HG02870 (cell line): ENCODE measurements at regions not wholly inside any gene's neighbourhood (a gene's known extent, or its start where the extent isn't known, plus 50 kb on each side); places are given as distances from the start of the nearest gene placed in this dataset.
"Not testable (repeated sequence)": the region's sequence is repeated elsewhere in the genome, so short reads cannot be mapped to it uniquely, and the experiment has no call there.

Experiments
- ATAC-seq: cut with Tn5 transposase; IDR thresholded peaks from one replicate; pipeline ENCODE4 v1.9.1; 2021; ENCODE audit warnings: mild to moderate bottlenecking, moderate library complexity; ENCODE audit not compliant: unreplicated experiment

DNA sequence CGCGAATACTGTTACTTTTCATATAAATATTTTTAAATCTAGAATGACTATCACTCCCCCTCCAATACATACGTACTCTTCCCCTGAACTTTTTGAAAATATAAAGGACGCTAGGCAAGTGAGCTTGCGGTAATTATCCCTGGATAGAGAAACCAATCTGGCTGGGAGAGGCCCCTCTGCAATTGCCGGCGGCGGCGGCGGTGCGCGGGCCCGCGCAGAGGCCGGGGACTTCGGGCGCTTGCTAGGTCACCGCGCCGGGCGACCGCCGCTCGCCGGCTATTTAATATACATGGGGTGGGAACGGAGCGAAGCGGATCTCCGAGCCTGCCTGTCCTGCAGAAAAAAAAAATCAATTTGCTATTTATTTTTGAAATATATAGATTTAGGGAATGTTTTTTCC lies 416.3 kb upstream of the ESRRG start:
- ATAC-seq: no peak

DNA sequence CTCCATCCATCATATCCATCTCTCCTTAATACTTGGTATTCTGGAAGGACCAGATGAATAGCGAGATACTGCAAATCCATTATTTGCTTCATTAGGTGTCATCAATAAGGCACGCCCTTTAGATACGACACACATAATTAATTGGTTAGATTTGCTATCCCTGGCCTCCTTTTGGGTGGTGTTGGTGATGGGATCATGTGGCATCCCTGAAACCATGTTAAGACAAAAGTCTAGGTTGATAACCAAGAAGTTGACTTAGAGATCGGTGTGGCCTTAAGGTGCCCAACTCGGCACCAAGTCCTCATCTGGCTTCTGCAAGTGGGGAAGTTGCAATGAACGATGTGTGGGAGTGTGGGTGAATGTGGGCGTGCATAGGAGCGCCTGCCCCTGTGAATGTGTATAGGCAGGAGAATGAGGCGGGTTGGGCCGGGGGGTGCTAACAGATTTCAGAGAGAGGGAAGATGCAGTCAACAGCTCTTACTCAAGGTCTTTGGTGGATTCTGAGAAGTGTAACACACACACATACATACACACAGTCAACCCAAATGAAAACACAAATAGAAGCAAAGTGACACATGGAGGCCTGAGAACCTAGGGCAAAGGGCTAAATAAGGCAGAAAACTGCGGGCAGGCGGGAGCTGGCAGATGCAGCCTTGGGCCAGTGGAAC lies 415.7 kb upstream of the ESRRG start:
- no peak for ATAC-seq

DNA sequence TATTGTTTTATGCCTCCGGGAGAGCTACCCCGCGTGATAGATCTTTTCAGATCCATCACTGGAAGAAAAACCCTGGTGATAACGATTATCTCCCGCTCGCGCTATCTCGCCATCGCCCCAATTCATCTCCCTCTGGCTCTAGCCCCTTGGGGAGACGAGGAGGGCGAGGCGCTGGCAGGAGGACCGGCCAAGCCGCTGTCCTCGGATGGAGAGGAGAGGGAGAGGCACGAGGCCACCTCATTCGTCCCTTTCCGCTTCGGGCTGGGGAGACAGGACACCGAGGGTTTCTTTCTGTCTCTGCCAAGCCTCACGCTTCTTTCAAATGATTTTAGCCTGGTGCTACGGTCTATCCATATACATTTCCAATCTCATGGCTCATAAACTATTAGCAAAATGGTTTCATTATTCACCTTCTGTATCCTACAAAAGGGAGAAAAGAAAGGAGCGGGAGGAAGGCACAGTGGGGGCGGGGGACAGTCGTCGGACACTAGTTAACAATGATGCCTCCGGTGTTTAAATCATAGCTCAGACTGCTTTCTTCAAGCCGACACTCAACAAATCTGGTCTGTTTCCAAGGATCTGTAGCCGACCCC lies 415.0 kb upstream of the ESRRG start:
- ATAC-seq: no peak

DNA sequence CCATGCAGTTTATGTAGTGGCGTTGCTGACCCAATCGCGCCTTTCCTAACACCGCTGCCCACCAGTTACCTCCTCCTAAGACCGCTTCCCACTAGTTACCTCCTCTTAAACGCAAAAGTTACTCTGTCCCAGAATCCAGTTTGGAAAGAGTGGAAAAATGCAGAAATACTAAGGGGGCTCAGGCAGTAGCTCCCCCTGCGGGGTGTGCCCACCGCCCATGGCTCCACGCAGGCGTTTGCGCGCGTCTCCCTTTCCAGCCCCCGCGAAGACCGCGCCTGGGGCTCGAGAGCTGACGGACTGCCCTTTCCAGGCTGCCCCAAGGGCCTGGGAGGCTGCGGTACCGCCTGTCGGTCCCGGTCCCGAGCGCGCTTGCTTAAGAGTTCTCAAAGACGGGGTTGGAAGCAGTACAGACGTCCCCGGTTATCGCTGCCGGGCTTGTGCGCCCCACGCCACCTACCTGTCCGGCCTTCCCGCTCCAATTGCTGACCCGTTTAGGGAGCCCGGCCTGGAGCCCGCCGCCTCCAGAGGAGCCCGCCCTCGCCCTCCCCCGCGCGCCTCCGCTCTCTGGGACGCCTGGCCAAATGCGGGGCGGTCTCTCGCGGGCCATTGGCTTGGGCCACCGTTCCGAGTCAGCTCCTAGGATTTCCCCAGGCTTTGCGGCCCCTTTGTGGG lies 414.1 kb upstream of the ESRRG start:
- no peak for ATAC-seq

DNA sequence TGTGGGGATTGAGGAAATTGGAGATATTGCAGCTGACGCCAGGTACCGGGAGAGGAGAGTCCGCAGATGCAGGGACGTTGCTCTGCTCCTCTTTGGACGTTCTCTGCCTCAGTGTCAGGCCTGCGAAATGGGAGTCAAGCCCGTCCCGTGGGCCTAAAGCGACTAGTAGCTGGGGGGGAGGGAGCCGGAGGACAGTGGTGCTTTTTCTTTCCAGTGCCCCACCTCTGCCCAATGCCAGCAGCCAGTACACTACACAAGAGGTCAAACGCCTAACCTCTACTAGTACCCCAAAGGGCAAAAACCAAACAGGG lies 413.6 kb upstream of the ESRRG start:
- ATAC-seq: no peak

DNA sequence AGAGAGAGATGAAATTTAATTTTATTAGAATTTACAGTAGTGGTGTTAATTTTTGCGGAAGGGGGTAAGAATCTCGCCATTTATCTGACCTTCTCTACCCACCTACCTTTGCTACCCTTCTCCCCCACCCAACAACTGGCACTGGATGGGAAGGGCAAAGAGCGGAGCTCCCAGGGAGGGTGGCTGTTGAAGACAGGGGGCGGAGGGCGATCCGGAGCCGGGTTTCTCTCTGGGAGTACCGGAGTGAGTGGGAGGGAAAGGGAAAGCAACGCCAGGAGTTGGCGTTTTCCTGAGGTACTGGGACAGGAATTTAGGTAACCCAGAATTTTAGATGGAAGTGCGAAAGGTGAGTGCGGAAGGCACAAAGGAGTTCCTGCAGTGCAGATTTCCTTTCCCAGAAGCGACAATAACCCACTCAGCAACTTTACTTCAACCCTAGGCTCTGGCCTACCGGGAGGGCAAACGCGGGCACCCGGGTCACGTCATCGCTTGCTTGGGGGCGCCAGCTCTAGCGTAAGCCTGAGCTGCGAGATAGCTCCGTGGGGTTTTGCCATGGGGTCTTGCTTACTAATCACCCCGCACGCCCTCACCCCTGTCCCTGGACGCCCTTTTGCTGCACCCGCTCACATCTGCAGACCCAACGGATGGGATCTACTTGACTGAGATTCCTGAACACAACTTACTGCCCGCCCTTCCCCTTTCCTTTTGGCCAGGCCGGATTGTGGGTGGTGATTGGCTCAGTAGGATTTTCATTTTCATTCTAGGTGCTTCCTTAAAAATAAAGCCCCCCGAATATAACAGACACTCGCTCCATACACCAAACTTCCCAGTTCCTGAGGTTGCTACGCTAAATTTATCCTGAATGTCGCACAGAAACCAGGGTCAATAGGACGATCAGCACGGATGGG lies 413.0 kb upstream of the ESRRG start:
- no peak for ATAC-seq

DNA sequence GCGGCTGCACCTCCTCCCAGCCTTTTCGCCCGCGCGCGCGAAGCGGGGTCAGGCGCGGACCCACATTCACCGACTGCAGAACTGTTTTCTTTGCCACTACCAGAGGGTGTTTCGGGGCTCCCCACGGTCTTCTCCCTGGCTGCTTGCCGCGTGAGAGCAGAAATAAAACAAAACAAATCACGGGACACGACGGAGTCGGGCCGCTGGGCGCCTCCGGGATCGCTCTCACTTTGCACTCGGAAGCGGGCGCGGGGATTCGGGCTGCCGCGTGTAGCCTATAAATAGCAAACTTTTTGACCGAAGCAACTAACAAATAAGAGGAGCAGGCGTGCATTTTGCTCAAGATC lies 412.3 kb upstream of the ESRRG start:
- ATAC-seq: no peak

DNA sequence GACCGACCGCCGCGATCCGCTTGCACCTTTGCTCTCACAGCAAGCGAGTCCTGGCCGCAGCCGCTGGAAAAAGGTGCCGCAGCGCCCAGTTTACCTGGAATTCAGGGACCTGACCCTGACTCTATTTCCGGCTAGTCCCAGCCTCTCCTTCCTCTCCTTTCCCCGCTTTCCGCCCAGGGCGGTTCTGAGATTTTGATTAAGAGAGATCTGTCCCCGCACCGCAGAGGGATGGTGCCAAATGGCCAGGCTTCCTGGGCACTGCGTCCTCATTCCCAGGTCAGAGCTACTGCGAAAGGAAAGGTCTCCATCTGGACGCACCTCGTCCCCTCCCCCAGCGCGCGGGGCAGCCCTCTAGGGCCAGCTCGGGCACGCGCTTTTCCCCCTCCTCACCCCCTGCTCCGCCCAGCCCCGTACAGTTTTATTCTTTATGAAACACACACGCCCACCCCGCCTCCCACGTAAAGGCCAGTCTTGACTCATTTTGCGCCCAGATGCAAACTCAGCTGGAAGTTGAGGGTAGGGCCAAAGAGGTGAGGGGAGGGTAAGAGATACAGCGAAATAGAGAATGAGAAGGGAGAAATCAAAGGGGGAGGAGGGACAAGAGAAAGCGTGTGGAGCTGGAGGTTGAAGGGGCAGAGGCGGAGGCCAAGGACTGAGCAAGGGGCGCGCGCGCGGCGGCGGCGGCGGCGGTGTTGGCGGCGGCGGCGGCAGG lies 411.8 kb upstream of the ESRRG start:
- ATAC-seq: peak; percentile 55

DNA sequence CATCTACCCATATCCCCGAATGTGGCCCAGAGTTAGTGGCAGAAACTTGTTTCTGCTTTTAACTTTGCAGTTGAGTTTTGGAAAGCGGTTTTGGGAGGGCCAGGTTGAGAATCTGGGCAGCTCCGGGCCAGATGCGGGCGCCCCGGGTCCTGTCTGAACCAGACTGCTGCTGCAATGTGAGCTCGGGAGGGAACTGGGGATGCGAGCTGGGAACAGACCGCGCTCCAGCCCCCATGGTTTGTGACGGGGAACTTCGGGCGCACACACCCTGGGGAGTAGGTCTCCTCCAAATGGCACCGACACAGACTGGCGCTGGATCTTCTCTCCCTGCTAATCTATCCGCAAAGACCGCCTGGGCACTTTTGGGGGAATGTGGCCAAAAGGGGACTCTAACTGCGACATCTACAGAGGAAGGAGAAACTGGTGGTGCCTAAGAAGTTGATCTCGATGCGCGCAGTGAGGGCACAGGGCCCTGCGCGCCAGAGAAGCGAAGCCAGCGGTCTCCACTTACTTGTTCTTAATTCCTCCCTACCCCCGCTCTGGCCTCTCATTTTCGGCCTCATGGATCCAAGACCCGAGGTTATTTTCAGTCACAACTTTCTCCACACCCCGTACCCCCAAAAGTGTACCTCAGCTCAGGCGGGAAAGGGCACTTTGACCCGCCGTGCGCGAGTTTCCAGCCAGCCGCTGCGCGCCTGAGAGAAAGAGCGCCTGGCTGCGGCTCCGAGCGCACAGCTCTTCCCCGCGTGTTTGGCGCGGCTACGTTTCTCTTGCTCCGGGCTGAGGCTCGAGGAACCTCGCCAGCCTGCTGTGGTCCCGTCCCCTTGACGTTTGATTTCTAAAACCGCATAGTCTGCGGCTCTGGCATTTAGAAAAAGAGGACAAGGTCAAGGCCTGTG lies 411.0 kb upstream of the ESRRG start:
- no peak for ATAC-seq

DNA sequence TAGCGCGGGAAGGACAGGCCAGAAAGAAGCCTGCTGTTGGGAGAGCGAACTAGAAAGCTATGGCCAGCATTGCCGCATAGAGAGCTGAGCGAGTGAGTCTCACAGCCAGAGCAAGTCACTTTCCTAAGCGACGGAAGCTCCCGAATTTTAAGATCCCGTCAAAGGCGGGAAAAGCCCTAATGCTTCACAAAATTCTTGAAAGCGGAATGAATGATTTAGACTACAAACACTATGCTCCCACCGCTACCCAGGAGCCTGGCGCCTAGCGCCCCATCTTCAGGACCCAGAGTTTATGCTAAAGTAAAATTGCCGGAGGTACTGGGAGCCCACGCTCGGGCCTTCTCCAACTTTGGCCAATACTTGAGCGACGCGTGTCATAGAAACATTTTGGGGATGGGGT lies 409.9 kb upstream of the ESRRG start:
- no peak for ATAC-seq

DNA sequence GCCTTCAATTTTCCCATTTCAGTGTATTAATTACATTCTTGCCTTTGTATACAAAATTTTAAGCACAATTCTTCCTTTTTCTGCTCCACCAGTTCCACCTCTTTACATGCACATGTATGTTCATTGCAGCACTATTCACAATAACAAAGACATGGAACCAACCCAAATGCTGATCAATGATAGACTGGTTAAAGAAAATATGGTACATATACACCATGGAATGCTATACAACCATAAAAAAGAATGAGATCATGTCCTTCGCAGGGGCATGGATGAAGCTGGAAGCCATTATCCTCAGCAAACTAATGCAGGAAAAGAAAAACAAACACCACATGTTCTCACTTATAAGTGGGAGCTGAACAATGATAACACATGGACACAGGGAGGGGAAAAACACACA lies 400.1 kb upstream of the ESRRG start:
- ATAC-seq: not testable (repeated sequence)

DNA sequence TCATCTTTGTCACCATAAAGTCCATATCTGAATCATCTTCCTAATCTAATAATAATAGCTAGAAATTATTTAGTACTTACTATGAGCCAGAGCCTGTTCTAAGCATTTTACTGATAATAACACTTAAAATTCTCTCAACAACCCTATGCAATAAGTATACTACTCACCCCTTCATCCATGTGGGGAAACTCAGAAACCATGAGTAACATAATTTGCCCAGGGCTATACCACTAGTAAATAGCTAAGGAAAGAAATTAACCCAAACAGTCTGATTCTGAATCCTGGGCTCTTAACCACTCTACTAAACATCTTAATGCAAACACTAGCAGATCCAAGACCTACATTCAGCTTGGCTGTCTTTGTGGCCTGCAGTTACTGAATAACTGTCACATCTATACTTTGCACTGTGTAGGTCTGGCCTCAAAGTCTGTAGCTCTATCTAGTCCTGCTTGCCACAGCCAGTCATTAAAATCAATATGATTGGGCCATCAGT lies 394.8 kb upstream of the ESRRG start:
- ATAC-seq: no peak

DNA sequence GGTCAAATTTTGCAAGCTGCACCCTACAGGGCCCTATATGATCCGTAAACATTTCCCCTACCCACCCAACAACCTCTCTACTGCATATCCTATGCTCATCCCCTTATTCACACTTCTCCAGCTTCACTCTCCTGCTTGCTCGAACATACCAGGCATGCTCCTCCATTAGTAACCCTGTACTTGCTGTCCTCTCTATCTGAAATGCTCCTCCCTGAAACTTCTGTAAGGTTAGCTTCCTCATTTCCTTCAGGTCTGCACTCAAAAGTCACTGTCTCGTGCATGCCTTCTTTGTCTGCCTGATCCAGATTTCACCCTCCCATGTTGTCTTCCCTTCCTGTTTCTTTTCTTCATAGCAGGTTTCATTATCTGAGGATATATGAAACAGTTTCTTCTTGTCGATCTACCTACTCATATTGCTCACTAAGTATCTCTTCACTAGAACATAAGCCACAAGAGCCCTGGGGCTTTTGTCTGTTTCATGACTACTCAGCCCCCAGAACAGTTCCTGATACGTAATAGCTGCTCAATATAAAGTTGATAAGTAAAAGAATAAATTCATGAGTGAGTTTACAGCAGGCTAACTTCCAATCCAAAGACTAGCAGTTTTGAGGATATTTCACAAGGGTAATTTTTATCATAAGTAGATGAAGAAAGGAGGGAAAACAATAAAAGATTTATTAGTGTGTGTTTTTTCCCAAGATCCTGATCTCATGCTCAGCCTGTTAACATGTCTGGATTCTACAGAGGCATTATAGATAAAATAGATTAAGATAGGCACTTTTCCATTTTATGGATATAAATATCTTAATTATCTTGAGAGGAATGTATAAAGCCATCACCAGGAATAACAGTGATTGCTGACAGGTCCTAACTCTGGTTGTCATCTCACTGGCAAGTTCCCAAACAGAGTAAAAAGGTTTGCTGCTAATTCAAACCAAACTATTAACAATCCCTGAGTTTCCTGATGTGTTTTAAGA lies 392.5 kb upstream of the ESRRG start:
- no peak for ATAC-seq

DNA sequence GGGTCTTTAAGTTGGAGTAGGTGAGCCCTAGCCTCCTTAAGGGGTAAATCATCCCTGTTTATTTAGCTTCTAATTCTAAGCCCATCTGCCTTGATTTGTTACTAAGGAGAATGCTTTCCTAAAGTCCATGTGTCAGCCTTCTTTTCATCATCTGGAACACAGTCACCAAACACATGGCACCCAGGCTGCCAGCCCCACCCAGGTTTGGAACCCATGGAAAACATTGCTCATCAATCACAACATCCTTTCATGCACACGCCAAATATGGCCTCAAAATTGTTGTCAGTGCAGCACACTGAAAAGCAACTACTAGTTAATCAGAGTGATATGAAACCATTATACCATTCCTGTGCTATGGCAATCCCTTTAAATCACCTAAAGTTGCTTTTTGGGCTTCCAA lies 386.7 kb upstream of the ESRRG start:
- ATAC-seq: no peak

DNA sequence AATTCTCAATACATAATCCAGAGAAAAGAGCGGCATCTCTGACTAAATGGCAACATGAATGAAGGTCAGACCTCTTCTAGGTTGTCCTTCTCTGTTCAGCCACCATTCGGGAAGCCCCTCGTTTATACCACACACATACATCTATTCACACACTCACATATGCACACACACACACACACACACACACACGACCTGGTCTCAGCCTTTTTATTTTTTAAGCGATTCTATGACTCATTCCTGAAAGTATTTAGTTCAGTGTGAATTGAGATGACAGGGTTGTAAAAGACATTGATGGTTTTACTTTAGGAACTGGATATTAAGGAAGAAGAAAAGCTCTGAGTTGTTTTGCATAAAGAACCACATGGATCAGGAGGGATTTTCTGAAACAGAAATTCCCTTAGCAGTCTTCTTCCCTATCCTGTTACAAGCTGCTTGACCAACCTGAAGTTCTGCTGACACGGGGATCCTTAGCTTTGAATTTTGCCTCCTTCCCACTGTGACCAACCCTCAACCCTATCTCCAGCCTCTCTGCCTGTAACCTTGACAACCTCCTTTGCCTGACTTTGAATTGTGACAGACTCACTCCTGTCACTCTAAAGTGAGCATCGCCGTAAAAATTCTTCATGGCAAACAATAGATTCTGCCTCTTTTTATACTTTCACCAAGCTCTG lies 383.1 kb upstream of the ESRRG start:
- ATAC-seq: no peak

DNA sequence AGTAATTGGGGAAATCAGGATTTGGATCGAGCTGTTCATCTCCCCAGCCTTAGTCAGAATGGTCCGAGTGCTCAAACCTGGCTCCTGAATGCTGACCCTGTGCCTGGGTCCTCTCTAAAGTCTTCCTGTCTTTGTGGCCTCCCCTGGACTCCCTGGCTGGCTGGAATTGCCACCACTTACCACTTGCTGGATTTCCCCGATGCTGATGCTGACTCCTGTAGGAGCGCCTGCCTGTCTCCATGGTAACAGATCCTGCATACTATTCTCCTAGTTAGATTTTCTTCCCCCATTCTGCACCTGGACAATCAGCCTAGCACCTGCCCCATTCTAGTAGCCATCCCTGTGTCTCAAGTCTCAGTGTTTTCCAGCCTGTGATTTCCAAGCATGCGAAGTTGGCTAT lies 382.2 kb upstream of the ESRRG start:
- no peak for ATAC-seq

DNA sequence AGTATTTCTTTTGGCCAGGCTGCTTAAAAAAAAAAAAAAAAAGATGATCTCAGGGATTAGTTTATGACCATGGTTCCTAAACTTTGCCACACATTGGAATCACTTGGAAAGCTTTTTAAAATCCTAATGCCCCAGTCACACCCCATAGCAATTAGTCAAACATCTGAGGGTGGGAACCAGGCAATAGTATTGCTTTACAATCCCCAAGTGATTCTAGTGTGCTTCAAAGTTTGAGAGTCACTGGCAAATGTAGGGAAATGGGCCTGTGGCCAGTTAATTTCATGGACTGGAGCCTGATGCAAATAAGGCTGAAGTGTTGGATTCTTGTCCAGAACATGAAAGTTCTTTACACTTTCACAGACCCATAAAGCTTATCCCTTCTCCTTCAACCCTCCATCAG lies 374.6 kb upstream of the ESRRG start:
- ATAC-seq: no peak

DNA sequence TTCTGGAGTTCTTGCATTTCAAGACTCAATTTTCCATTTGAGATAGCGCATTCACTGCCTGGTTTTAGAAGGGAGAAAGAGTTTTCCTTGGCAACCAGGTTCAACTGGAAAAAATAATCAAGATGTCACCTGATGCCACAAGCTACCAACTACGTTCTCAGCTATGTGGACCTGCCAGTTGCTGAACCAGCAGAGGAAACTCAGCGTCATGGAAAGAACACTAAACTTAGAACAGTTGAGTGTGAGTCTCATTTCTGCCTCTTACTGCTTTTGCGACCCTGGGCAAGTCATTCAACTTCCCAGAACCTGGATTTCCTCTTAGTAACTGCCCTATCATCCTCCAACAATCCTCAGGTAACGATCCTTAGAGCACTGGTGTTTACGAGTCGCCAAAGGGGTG lies 373.0 kb upstream of the ESRRG start:
- no peak for ATAC-seq
